DMS53 treated with DMSO at 0.1 percent for 48 hours (cell line): ENCODE measurements at regions not wholly inside any gene's neighbourhood (a gene's known extent, or its start where the extent isn't known, plus 50 kb on each side); places are given as distances from the start of the nearest gene placed in this dataset.

Experiments
- DNase-seq: peaks from one replicate; lab custom pipeline; 2025; ENCODE audit not compliant: unreplicated experiment; lab: John Stamatoyannopoulos, UW

GRCh38 chr1:232522189-232522588 lies 107.7 kb downstream of the SIPA1L2 start:
- no peak for DNase-seq

GRCh38 chr1:232521660-232522059 lies 108.3 kb downstream of the SIPA1L2 start:
- DNase-seq: no peak

- DNase-seq: no peak
These were observed 110.7 kb downstream of the SIPA1L2 start for GRCh38 chr1:232519186-232519585.

GRCh38 chr1:232518349-232518748 lies 111.6 kb downstream of the SIPA1L2 start:
- no peak for DNase-seq

- DNase-seq: no peak
These were observed 112.7 kb downstream of the SIPA1L2 start for GRCh38 chr1:232517204-232517603.

- no peak for DNase-seq
These were observed 114.2 kb downstream of the SIPA1L2 start for GRCh38 chr1:232515706-232516105.

- no peak for DNase-seq
These were observed 117.2 kb downstream of the SIPA1L2 start for GRCh38 chr1:232512712-232513111.

- peak; percentile 27 for DNase-seq
These were observed 118.8 kb downstream of the SIPA1L2 start for GRCh38 chr1:232511172-232511571.

GRCh38 chr1:232510367-232511110 lies 119.4 kb downstream of the SIPA1L2 start:
- no peak for DNase-seq

GRCh38 chr1:232509570-232509969 lies 120.4 kb downstream of the SIPA1L2 start:
- DNase-seq: no peak

GRCh38 chr1:232508130-232508701 lies 121.7 kb downstream of the SIPA1L2 start:
- no peak for DNase-seq

- no peak for DNase-seq
These were observed 122.4 kb downstream of the SIPA1L2 start for GRCh38 chr1:232507571-232507970.

GRCh38 chr1:232505884-232506283 lies 124.0 kb downstream of the SIPA1L2 start:
- no peak for DNase-seq

GRCh38 chr1:232504651-232505050 lies 125.3 kb downstream of the SIPA1L2 start:
- DNase-seq: no peak

GRCh38 chr1:232503497-232503896 lies 126.4 kb downstream of the SIPA1L2 start:
- no peak for DNase-seq

- DNase-seq: no peak
These were observed 128.1 kb downstream of the SIPA1L2 start for GRCh38 chr1:232501854-232502253.

- DNase-seq: no peak
These were observed 130.7 kb downstream of the SIPA1L2 start for GRCh38 chr1:232499188-232499587.

- no peak for DNase-seq
These were observed 136.1 kb downstream of the SIPA1L2 start for GRCh38 chr1:232493869-232494268.

GRCh38 chr1:232489256-232489655 lies 140.7 kb downstream of the SIPA1L2 start:
- DNase-seq: no peak

GRCh38 chr1:232487236-232487635 lies 142.7 kb downstream of the SIPA1L2 start:
- DNase-seq: no peak

GRCh38 chr1:232486454-232487207 lies 143.3 kb downstream of the SIPA1L2 start:
- DNase-seq: no peak

GRCh38 chr1:232486006-232486405 lies 143.9 kb downstream of the SIPA1L2 start:
- no peak for DNase-seq
